ENCODE measurements at regions not wholly inside any gene's neighbourhood (a gene's known extent, or its start where the extent isn't known, plus 50 kb on each side); places are given as distances from the start of the nearest gene placed in this dataset.

DNA sequence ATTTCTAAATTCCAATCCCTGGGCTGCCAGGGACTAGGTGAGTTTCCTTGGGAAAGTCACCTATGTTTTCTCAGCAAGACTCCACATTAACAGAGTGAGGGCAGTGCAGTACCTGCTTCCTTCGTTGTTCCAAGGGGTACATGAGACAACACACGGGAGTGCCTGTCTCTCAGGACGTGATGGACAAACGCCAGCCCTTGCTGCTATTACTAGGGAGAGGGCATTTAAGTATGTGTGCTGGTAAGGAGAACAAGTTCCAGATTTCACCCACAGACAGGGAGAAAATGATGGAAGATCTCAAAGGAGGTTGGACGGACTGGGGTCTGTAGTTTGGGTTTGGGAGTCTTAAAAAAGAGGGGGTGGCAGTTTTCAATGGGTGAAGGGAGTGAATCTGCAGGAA lies 195.7 kb downstream of the HERPUD2 start:
- Histone ChIP-seq H3K9me3 (ENCODE audit: control insufficient read depth in 2 of 2, insufficient read depth in 1 of 2, low read depth in 1 of 2, low read length in 1 of 2) (no peaks in the 10 kb centered on the region), H3K27ac (ENCODE audit: low read depth in 1 of 3, low read length in 2 of 3) (no peak overlapping the region), H3K36me3 (ENCODE audit: control insufficient read depth in 3 of 3, insufficient read depth in 2 of 3, low read depth in 1 of 3, low read length in 3 of 3) (no peaks in the 10 kb centered on the region), H3K27me3 (ENCODE audit: control insufficient read depth in 3 of 3, insufficient read depth in 3 of 3, low read length in 3 of 3) (no peaks in the 10 kb centered on the region), H3K4me3 (ENCODE audit: low read depth in 1 of 3, low read length in 3 of 3) (no peak overlapping the region), H3K4me1 (ENCODE audit: control insufficient read depth in 3 of 3, insufficient read depth in 2 of 3, low read depth in 1 of 3, low read length in 2 of 3) (no peaks in the 10 kb centered on the region)
- FAIRE-seq: no peak
- 52 to 71% (median 70%) methylated on average over 5 of the region's 5 CpGs for WGBS, 3 donors
- DNase-seq: no peak

DNA sequence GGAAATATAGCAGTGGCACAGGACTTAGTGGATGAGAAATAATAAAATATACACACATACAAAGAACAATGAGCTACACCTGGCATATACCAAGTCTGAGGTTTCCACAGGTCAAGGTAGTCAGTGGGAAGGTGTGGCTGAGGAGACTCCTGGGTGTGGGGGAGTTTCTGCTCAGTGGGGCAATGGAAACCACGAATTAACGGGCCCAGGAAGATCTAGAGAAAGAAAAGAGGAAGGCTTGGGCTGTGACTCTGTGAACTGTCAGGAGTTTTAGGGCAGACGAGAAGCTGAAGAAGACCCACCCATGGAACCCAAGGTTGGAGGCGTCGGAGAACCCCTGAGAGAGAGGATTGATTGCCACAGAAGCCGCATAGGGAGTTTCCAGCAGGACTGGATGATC lies 196.5 kb downstream of the HERPUD2 start:
- DNase-seq: no peak
- Histone ChIP-seq H3K36me3 (ENCODE audit: control insufficient read depth in 3 of 3, insufficient read depth in 2 of 3, low read depth in 1 of 3, low read length in 3 of 3) (no peaks in the 10 kb centered on the region), H3K9me3 (ENCODE audit: control insufficient read depth in 2 of 2, insufficient read depth in 1 of 2, low read depth in 1 of 2, low read length in 1 of 2) (no peaks in the 10 kb centered on the region), H3K4me3 (ENCODE audit: low read depth in 1 of 3, low read length in 3 of 3) (no peak overlapping the region), H3K27me3 (ENCODE audit: control insufficient read depth in 3 of 3, insufficient read depth in 3 of 3, low read length in 3 of 3) (no peaks in the 10 kb centered on the region), H3K4me1 (ENCODE audit: control insufficient read depth in 3 of 3, insufficient read depth in 2 of 3, low read depth in 1 of 3, low read length in 2 of 3) (no peaks in the 10 kb centered on the region), H3K27ac (ENCODE audit: low read depth in 1 of 3, low read length in 2 of 3) (no peak overlapping the region)
- WGBS, 3 donors: 75 to 82% (median 81%) methylated on average over 6 of the region's 6 CpGs
- FAIRE-seq: no peak

DNA sequence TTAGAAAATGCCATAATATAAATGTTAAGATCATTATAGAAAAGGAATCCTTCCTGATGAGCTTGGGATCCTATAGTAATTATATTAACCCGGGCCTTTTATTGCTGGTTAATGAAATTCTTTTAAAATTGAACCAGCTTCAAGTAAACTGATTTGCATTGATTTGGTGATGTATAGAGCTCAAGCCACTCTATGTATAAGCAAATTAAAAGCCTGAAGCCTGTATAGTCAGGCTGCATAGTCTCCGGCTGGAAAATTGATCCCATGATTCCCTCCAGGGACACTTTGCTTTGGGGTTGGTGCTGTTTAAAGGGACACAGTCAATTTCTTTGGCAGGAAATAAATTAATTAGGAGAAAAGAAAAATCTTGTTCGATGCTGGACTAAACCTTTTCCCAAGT lies 199.1 kb downstream of the HERPUD2 start:
- FAIRE-seq (no peak), DNase-seq (no peak)
- Histone ChIP-seq H3K4me3 (ENCODE audit: low read depth in 1 of 3, low read length in 3 of 3) (no peak overlapping the region), H3K9me3 (ENCODE audit: control insufficient read depth in 2 of 2, insufficient read depth in 1 of 2, low read depth in 1 of 2, low read length in 1 of 2) (no peaks in the 10 kb centered on the region), H3K27ac (ENCODE audit: low read depth in 1 of 3, low read length in 2 of 3) (no peak overlapping the region), H3K4me1 (ENCODE audit: control insufficient read depth in 3 of 3, insufficient read depth in 2 of 3, low read depth in 1 of 3, low read length in 2 of 3) (no peaks in the 10 kb centered on the region), H3K36me3 (ENCODE audit: control insufficient read depth in 3 of 3, insufficient read depth in 2 of 3, low read depth in 1 of 3, low read length in 3 of 3) (no peaks in the 10 kb centered on the region), H3K27me3 (ENCODE audit: control insufficient read depth in 3 of 3, insufficient read depth in 3 of 3, low read length in 3 of 3) (no peaks in the 10 kb centered on the region)
- 76 to 81% (median 78%) methylated on average over 3 of the region's 3 CpGs for WGBS, 3 donors

GRCh38 chr7:35495377-35495776 lies 199.6 kb downstream of the HERPUD2 start:
- Histone ChIP-seq H3K27me3 (ENCODE audit: control insufficient read depth in 3 of 3, insufficient read depth in 3 of 3, low read length in 3 of 3) (no peaks in the 10 kb centered on the region), H3K36me3 (ENCODE audit: control insufficient read depth in 3 of 3, insufficient read depth in 2 of 3, low read depth in 1 of 3, low read length in 3 of 3) (no peaks in the 10 kb centered on the region), H3K4me3 (ENCODE audit: low read depth in 1 of 3, low read length in 3 of 3) (no peak overlapping the region), H3K4me1 (ENCODE audit: control insufficient read depth in 3 of 3, insufficient read depth in 2 of 3, low read depth in 1 of 3, low read length in 2 of 3) (no peaks in the 10 kb centered on the region), H3K27ac (ENCODE audit: low read depth in 1 of 3, low read length in 2 of 3) (no peak overlapping the region), H3K9me3 (ENCODE audit: control insufficient read depth in 2 of 2, insufficient read depth in 1 of 2, low read depth in 1 of 2, low read length in 1 of 2) (no peaks in the 10 kb centered on the region)
- WGBS, 3 donors: 75 to 83% (median 75%) methylated on average over 2 of the region's 2 CpGs
- DNase-seq (no peak), FAIRE-seq (no peak)

DNA sequence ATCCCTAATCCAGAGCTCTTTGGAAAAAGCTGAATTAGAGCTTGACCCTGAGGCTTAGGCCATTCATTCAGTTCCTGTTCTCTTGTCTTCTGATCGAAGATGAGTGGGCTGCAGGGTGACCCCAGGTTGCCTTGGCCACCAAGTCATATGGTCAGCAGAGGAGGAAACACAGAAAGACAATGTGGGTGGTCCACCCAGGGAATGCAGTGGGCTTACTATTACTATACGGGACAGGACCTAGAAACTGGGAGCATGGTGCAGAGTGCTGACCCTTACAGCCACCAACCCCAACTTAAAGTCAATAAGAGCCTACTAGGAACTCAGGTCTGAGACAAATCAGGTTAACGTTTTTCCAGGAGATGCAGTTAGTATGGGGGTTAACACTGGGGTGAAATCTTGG lies 200.5 kb downstream of the HERPUD2 start:
- no peak for DNase-seq
- Histone ChIP-seq H3K27me3 (ENCODE audit: control insufficient read depth in 3 of 3, insufficient read depth in 3 of 3, low read length in 3 of 3) (no peaks in the 10 kb centered on the region), H3K4me3 (ENCODE audit: low read depth in 1 of 3, low read length in 3 of 3) (no peak overlapping the region), H3K4me1 (ENCODE audit: control insufficient read depth in 3 of 3, insufficient read depth in 2 of 3, low read depth in 1 of 3, low read length in 2 of 3) (no peaks in the 10 kb centered on the region), H3K9me3 (ENCODE audit: control insufficient read depth in 2 of 2, insufficient read depth in 1 of 2, low read depth in 1 of 2, low read length in 1 of 2) (no peaks in the 10 kb centered on the region), H3K27ac (ENCODE audit: low read depth in 1 of 3, low read length in 2 of 3) (no peak overlapping the region), H3K36me3 (ENCODE audit: control insufficient read depth in 3 of 3, insufficient read depth in 2 of 3, low read depth in 1 of 3, low read length in 3 of 3) (no peaks in the 10 kb centered on the region)
- 63 to 67% (median 64%) methylated on average over 3 of the region's 3 CpGs for WGBS, 3 donors
- FAIRE-seq: no peak

GRCh38 chr7:35492451-35493175 lies 202.3 kb downstream of the HERPUD2 start:
- no peaks in the 10 kb centered on the region for H3K36me3 ChIP-seq (ENCODE audit: control insufficient read depth in 3 of 3, insufficient read depth in 2 of 3, low read depth in 1 of 3, low read length in 3 of 3)
- no peaks in the 10 kb centered on the region for H3K4me1 ChIP-seq (ENCODE audit: control insufficient read depth in 3 of 3, insufficient read depth in 2 of 3, low read depth in 1 of 3, low read length in 2 of 3)
- no peak overlapping the region for H3K27ac ChIP-seq (ENCODE audit: low read depth in 1 of 3, low read length in 2 of 3)
- no peak overlapping the region for H3K4me3 ChIP-seq (ENCODE audit: low read depth in 1 of 3, low read length in 3 of 3)
- FAIRE-seq: no peak
- WGBS, 3 donors: 81 to 82% (median 81%) methylated on average over 19 of the region's 19 CpGs
- no peak for DNase-seq
- no peaks in the 10 kb centered on the region for H3K27me3 ChIP-seq (ENCODE audit: control insufficient read depth in 3 of 3, insufficient read depth in 3 of 3, low read length in 3 of 3)
- H3K9me3 ChIP-seq (ENCODE audit: control insufficient read depth in 2 of 2, insufficient read depth in 1 of 2, low read depth in 1 of 2, low read length in 1 of 2): no peaks in the 10 kb centered on the region

DNA sequence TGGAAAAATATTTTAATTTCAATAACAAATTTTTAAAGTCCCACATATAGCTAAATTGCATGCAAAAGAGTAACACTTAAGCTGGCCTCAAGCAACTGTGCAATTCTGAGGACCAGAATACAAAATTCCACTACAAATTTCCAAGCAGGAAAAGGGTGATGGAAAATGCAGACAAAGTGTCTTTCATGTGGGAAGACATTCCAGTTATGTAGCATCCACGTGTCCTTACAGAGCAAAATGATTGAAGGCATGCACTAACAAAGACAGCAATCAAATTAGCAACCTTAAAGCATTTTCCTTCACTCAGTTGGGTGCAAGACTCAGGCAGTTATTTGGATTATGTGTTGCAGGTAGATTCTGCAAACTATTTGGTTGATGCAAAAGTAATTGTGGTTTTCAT lies 203.7 kb downstream of the HERPUD2 start:
- H3K4me3 ChIP-seq (ENCODE audit: low read depth in 1 of 3, low read length in 3 of 3): no peak overlapping the region
- H3K4me1 ChIP-seq (ENCODE audit: control insufficient read depth in 3 of 3, insufficient read depth in 2 of 3, low read depth in 1 of 3, low read length in 2 of 3): no peaks in the 10 kb centered on the region
- no peaks in the 10 kb centered on the region for H3K9me3 ChIP-seq (ENCODE audit: control insufficient read depth in 2 of 2, insufficient read depth in 1 of 2, low read depth in 1 of 2, low read length in 1 of 2)
- no peak overlapping the region for H3K27ac ChIP-seq (ENCODE audit: low read depth in 1 of 3, low read length in 2 of 3)
- H3K36me3 ChIP-seq (ENCODE audit: control insufficient read depth in 3 of 3, insufficient read depth in 2 of 3, low read depth in 1 of 3, low read length in 3 of 3): no peaks in the 10 kb centered on the region
- DNase-seq (no peak), FAIRE-seq (no peak)
- WGBS, 3 donors: 20 to 51% (median 28%) methylated on average over 1 of the region's 1 CpG
- H3K27me3 ChIP-seq (ENCODE audit: control insufficient read depth in 3 of 3, insufficient read depth in 3 of 3, low read length in 3 of 3): peaks cover 0 to 2% (median 0%) of the 10 kb centered on the region in 3 donors

DNA sequence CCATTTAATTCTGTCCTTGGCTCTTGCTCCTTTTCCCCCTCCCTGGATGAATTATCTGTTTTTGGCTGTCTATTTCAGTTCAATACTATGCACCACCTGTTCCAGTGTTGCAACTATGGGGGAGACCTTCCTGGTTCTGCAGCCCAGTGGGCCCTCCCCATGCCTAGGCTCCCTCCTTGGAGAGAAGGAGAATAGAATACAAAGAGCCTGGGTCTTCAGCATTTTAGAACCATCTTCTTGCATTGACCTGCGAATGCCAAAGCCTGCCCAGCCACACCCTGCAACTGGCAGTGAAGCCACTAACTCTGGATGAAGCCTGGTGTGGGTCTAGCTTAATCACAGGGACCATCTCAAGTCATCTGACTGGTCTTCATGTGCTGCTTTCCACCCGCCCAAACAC lies 207.1 kb downstream of the HERPUD2 start:
- no peak for FAIRE-seq
- WGBS, 3 donors: 35 to 81% (median 49%) methylated on average over 2 of the region's 2 CpGs
- Histone ChIP-seq H3K27ac (ENCODE audit: low read depth in 1 of 3, low read length in 2 of 3) (no peak overlapping the region), H3K9me3 (ENCODE audit: control insufficient read depth in 2 of 2, insufficient read depth in 1 of 2, low read depth in 1 of 2, low read length in 1 of 2) (no peaks in the 10 kb centered on the region), H3K27me3 (ENCODE audit: control insufficient read depth in 3 of 3, insufficient read depth in 3 of 3, low read length in 3 of 3) (peaks cover 0 to 2% (median 0%) of the 10 kb centered on the region in 3 donors), H3K4me3 (ENCODE audit: low read depth in 1 of 3, low read length in 3 of 3) (no peak overlapping the region), H3K36me3 (ENCODE audit: control insufficient read depth in 3 of 3, insufficient read depth in 2 of 3, low read depth in 1 of 3, low read length in 3 of 3) (no peaks in the 10 kb centered on the region), H3K4me1 (ENCODE audit: control insufficient read depth in 3 of 3, insufficient read depth in 2 of 3, low read depth in 1 of 3, low read length in 2 of 3) (no peaks in the 10 kb centered on the region)
- no peak for DNase-seq

DNA sequence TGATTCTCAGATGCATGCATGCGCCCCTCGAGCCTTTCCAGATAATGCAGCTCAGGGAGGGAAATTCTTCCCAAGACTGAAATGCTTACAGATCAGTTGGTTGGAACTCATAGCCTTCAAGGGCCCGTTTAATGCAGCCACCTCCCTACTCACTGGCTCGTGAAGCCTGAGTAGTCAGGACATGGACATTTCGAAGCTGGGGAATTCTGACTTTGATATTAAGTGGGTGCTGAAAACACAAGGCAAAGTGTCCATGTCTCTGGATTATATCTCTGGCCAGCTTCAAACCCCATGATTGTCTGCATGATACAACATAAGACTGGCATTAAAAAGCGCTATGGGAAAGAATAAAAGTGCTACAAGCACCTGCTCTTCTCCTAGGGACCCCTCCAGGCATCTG lies 207.5 kb downstream of the HERPUD2 start:
- Histone ChIP-seq H3K4me1 (ENCODE audit: control insufficient read depth in 3 of 3, insufficient read depth in 2 of 3, low read depth in 1 of 3, low read length in 2 of 3) (no peaks in the 10 kb centered on the region), H3K9me3 (ENCODE audit: control insufficient read depth in 2 of 2, insufficient read depth in 1 of 2, low read depth in 1 of 2, low read length in 1 of 2) (no peaks in the 10 kb centered on the region), H3K27ac (ENCODE audit: low read depth in 1 of 3, low read length in 2 of 3) (no peak overlapping the region), H3K4me3 (ENCODE audit: low read depth in 1 of 3, low read length in 3 of 3) (no peak overlapping the region), H3K36me3 (ENCODE audit: control insufficient read depth in 3 of 3, insufficient read depth in 2 of 3, low read depth in 1 of 3, low read length in 3 of 3) (no peaks in the 10 kb centered on the region), H3K27me3 (ENCODE audit: control insufficient read depth in 3 of 3, insufficient read depth in 3 of 3, low read length in 3 of 3) (peaks cover 0 to 2% (median 0%) of the 10 kb centered on the region in 3 donors)
- 71 to 89% (median 77%) methylated on average over 6 of the region's 6 CpGs for WGBS, 3 donors
- DNase-seq (no peak), FAIRE-seq (no peak)
